GM12875 (cell line): ENCODE measurements at regions not wholly inside any gene's neighbourhood (a gene's known extent, or its start where the extent isn't known, plus 50 kb on each side); places are given as distances from the start of the nearest gene placed in this dataset.

Source experiments
- H3K4me3 ChIP-seq: one replicate; pipeline ENCODE4 v1.5.1; 2011; ENCODE audit warnings: low read depth, low read length, control low read depth
- TF ChIP-seq, protein P1 (sequence below): IDR thresholded peaks from 2 replicates; pipeline ENCODE4 v1.5.1; 2011; ENCODE audit warnings: low read depth, mild to moderate bottlenecking, control low read depth, inconsistent platforms, low read length, moderate library complexity, borderline replicate concordance; ENCODE audit not compliant: insufficient read depth

DNA sequence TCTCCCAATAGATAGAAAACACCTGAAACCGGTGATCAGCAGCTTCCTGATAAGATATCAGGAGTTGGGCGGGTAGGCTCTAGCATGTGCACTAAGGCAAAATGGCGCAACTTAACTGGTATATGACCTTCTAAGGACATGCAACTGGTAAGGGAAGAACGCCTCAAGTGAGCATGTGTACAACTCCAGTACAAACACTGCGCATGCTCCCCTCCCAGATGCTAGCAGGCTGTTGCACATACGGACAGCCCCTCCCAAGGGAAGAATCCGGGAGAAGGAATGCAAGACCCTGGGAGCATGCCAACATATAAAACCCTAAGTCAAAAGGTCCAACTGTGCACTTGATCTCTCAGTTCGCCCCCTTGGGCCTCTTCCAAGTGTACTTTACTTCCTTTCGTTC is 110.8 kb downstream of the TSEN15 start:
- no peak overlapping the region for H3K4me3 ChIP-seq
- TF ChIP-seq, protein P1, sequence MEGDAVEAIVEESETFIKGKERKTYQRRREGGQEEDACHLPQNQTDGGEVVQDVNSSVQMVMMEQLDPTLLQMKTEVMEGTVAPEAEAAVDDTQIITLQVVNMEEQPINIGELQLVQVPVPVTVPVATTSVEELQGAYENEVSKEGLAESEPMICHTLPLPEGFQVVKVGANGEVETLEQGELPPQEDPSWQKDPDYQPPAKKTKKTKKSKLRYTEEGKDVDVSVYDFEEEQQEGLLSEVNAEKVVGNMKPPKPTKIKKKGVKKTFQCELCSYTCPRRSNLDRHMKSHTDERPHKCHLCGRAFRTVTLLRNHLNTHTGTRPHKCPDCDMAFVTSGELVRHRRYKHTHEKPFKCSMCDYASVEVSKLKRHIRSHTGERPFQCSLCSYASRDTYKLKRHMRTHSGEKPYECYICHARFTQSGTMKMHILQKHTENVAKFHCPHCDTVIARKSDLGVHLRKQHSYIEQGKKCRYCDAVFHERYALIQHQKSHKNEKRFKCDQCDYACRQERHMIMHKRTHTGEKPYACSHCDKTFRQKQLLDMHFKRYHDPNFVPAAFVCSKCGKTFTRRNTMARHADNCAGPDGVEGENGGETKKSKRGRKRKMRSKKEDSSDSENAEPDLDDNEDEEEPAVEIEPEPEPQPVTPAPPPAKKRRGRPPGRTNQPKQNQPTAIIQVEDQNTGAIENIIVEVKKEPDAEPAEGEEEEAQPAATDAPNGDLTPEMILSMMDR = no peak

DNA sequence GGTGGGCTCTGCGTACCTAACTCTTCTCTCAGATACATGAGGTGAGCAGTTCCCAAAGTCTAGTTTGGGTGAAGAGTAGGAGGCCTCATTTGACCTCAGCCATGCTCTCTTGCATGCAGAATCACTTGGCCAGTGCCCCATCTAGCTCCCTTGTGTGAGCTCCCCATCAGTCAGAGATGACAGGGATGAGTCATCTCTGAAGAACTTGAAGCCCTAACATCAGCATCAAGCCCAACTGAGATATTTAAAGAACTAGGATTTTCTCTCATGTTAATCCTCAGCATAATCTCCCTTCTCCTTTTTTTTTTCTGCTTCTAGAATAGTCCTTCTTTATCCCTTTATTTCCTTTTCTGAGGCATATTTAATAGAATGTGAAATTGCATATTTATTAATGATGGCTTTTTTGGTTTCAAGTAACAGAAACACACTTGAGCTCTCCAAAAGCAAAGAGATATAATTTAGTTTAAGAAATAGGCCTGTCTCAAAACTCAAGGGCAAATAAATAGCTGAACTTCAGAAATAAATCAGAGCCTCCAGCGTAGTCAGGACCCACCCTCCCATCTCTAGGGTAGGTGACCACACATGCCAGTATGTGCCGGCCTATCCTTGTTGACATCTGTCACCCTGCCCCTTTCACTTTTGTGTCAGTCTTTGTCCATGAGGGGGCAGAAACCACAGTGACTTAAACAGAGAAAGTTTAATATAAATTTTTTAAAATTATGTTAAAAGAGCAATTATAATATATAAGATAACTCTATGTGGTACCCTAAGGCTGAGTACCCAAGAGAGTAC is 112.3 kb downstream of the TSEN15 start:
- H3K4me3 ChIP-seq = no peak overlapping the region
- TF ChIP-seq, protein P1 = no peak

DNA sequence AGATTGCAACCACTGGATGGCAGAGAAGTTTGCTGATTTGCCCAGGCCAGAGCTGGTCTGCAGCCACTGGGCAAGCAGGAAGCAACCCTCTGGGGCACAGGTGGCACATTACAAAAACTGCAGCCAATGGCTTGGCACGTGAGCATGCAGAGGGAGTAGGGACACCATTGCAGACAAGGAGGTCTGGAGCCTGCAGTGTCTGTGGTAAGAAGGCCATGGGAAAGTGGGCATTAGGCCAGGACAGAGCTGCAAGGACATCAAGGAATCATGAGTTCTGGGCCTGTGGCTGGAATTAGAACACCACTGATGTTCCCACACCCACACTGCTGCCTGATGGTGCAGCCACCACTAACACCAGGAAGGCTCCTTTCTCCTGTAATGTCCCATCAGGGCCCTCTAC is 113.0 kb downstream of the TSEN15 start:
- H3K4me3 ChIP-seq = no peak overlapping the region
- TF ChIP-seq, protein P1 = no peak

DNA sequence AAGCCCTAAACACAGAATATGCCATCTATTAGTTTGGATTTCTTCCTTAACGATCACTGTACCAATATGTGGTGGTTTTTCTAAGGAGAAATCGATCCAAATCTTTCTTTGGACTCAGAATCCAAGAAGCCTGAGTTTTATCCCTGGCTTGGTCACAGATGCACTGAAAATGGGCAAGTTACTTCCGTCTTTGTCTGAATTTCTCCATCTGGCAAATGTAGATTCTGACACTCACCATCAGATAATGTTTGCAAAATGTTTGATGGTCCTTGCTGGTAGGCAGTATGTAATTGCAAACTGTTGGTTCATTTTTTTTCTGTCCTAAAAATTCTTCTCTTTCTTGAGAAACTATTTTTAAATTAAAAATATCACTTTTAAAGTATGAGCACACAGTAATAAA is 115.0 kb downstream of the TSEN15 start:
- no peak overlapping the region for H3K4me3 ChIP-seq
- TF ChIP-seq, protein P1 = no peak

DNA sequence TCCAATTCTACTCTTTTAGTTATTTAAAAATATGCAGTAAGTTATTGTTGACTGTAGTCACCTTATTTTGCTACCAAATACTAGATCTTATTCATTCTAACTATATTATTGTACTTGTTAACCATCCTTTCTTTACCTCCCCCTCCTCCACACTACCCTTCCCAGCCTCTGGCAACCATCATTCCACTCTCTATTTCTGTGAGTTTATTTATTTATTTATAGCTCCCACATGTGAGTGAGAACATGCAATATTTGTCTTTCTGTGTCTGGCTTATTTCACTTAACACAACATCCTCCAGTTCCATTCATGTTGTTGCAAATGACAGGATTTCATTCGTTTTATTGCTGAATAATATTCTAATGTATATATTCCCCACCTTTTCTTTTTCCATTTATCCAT is 115.8 kb downstream of the TSEN15 start:
- TF ChIP-seq, protein P1 = no peak
- H3K4me3 ChIP-seq = no peak overlapping the region

DNA sequence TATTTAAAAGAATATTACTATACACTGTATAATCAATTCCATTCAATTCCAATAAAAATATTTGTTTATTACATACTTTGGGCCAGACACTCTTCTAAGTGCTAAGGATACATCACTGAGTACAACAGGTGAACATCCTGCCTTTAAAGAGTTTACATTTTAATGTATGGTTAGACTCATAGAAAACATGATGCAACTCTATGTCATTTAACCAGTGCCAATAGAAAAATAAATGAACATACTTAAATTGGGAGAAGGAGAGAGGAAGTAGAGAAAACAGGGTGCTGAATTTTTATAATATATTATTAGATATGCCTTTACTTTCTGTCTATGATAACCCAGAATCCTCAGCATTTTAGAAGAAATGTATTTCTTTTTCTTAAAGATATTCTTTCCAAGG is 119.2 kb downstream of the TSEN15 start:
- TF ChIP-seq, protein P1 = no peak
- H3K4me3 ChIP-seq = no peak overlapping the region

DNA sequence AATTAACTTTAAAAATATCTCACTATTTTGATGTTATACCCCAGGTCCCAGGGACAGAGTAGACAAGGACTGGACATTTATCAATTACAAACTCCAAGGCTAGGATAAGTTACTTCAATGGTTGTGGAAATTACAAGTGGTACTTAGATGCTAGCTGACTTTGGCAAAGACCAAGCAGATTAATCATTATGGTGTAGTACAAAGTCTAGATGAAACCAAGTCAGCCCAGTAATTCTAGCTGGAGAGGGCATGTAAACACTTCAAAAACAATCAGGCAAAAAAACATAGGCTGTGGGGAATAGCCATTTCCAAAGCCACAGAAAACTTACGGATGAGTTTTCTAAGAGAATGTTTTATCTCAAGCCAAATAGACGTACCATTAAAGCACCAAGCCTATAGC is 124.5 kb downstream of the TSEN15 start:
- TF ChIP-seq, protein P1 = no peak
- no peak overlapping the region for H3K4me3 ChIP-seq
